SW 1271 (cell line): ENCODE measurements at regions not wholly inside any gene's neighbourhood (a gene's known extent, or its start where the extent isn't known, plus 50 kb on each side); places are given as distances from the start of the nearest gene placed in this dataset.
"Not testable (repeated sequence)": the region's sequence is repeated elsewhere in the genome, so short reads cannot be mapped to it uniquely, and the experiment has no call there.

ENCODE experiments used
- DNase-seq, 2 experiments: peaks; one replicate each; lab custom pipeline; 2025; lab: John Stamatoyannopoulos, UW

DNA sequence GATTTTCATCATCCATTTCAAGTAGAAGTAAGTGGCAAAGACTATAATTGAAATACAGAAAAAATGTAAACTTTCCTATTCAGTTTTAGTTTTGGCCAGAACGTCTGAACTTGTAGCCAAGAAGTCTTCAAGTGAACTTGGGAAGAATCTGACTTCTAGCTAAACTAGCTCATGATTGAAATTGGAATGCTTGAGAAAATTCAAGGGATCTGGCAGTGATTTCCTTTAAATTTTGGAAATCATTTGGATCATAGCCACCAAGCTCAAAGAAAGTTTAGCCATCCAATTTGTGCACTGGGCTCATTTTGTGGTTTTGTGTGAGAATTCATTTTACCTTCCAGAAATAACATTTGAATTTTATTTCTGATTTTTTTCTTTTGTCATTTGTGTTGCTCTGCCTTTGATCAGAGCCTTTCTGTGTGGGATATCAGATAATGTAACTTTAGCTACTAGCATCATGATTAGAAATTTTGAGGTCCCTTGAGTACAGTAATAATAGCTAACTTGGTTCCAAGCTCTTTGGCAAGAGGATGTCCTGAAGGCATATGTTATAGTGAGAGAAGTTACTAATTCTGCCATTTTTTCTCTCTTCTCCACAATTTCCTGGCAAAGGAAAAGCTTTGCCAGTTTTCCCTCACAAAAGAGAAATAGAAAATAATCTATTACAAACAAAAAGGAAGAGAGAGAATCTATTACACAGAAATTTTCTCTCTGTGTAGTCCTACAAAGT, 2123.7 kb upstream of the RAG2 start:
- no peak for DNase-seq

DNA sequence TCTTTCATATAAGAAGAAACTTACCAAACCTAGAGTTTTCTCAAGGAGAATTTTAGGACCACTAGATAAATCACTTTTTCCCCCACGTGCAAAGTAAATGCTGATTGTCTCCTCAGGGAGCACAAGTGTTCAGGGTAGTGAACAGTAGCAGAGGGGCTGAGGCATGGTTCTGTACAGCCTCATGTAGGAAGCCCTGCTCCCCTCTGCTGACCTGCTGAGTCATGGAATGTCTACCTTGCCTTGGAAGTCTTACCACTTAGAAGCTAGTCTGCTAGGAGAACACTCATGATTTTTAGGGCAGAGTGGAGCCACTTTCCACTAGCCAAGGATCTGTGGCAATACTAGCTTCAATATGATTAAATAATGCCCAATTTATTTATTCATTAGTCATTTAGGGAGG, 2120.6 kb upstream of the RAG2 start:
- no peak for DNase-seq

DNA sequence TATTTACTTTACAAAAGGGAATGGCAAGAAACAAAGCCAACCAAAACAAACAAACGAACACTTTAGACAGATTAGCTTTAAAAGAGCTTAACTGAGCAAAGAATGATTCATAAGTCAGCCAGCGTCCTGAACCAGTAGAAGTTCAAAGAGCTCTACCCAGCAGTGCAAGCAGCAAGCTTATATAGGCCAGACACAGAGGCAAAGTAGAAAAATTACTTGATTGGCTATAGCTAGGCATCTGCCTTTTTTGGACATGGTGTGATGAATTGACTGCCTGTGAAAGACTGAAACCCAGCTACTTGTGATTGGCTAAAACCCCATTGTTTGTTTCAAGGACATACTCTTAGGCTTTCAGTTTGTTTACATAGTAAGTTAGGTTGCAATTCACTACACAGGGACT, 2120.0 kb upstream of the RAG2 start:
- DNase-seq, result no peak

DNA sequence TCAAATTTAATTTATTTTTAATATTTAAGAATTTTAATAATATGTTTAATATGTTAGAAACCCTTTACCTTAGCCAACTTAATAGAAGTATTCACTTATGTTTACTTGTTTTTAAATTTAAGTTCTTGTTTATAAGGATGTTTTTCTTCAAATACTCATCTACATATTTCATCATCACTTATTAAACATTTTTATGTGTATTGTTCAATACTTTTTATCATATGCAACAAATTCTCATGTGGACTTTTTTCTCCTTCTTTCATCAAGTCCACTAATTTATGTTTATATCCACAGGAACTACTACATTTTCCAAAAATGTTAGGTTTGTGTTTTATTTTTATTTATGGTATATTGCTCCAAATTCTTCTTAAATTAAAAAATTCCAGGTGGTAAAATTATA, 2113.1 kb upstream of the RAG2 start:
- DNase-seq, result no peak

DNA sequence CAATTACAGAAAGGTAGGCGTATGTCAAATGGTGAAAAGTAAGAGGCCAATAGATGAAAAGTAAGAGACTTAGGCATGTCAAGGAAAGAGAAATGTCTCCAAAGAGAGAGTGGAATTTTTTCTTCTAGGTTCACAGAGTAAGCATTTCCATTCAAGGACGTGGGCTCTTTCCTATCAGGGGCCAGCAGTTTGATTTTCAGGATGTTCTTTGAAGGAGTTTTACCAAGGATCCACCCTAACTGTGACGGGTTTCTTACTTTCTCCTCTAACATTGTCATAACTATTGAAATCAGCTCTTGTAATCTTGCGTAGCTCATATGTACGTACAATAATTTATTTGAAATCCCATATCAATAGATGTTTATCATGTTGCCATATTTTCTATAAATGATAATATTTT, 2112.2 kb upstream of the RAG2 start:
- no peak for DNase-seq

DNA sequence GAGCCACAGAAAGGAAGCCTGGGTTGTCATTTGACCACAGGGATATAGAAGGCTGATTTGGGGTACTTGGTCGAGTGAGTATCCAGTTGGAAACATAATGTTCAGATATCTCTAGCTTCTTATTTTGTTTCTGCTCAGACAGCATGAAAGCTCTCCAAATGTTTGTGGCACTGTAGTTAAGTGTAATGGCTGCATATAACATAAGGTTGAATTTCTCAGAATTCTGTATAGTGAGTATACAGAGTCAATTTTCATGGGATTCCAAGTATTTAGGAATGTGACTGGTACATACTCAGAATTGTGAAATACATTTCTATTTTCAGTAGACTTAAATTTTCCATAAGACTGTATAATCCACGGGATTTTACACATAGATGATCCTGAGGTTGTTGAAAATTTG, 2102.1 kb upstream of the RAG2 start:
- DNase-seq, result no peak

DNA sequence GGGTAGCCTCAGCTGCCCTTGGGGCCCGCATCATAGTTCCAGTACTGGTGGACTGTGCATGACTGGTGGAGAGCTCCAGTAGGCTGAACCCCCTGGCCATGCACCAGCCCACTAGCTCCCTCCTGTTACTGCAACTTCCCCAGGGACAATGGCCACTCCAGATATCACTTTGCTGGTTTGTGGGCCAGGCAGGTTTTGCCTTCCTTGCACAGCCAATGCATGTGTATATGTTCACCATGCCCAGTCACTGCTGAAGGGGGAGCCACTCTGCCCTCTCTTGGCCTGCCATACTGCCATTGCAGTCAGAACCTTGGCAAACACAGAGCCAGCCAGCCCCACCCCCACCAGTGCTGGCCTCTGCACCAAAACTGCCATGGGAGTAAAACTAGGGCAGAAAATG, 2095.3 kb upstream of the RAG2 start:
- no peak for DNase-seq

DNA sequence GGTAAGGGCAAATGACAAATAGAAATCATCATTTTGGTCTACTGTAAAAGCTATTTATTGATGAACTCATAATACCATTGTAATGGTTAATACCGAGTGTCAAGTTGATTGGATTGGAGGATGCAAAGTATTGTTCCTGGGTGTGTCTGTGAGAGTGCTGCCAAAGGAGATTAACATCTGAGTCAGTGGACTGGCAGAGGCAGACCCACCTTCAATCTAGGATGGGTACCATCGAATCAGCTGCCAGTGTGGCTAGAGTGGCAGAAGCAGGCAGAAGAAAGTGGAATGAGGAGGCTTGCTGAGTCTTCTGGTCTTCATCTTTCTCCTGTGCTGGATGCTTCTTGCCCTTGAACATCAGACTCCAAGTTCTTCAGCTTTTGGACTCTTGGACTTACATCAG, 2092.2 kb upstream of the RAG2 start:
- DNase-seq, result not testable (repeated sequence)

DNA sequence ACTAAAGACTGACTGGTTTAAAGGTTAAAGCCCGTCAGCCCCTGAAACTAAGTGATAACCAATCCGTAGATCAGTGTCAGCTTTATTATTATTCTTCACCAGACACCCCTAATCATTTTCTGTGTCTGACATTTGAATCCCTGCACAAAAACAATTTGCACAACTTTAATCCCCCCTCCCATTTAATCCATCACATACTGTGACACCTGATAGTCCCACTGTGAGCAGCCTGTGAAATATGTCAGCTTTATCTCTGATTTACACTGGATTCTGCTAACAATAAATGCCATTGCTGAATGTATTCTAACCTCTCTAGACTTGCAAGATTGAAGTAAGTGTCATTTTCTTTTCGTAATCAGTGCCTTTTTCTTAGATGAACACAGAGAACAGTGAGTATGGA, 2089.0 kb upstream of the RAG2 start:
- DNase-seq, result no peak

DNA sequence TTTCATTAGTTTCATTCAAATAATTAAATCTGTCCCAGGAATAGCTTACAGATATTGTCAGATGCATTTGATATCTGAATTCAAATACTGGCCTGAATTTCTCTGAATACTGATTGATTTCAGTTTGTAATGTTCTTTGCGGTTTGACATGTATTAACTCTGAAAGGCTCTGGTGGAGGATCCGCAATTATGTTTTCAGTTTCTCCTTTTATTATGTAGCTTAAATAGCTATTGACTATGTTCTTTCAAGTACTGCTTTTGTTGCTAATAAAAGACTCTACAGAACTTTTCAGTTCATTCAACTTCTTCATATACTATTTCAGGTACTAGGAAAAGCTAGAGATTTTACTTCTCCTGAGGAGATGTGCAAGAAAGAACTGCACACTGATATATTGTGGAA, 2085.4 kb upstream of the RAG2 start:
- no peak for DNase-seq

DNA sequence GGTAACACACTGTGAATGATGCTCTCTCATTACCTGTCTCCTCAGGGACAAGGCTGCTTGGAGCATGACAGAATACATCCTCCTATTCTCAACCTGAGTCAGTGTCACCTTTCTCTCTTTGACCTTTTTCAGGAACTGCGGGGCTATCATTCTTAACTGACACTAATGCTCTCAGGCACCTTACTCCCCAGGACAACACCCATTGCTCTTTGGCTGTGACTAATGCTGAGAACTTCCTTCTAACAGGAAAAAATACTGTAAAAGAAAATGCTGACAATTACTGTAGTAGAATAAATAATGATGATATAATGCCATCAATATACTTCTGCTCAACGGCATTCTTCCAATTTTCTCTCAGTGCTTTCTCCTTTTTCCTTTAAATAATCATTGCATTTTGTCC, 2082.7 kb upstream of the RAG2 start:
- no peak for DNase-seq

DNA sequence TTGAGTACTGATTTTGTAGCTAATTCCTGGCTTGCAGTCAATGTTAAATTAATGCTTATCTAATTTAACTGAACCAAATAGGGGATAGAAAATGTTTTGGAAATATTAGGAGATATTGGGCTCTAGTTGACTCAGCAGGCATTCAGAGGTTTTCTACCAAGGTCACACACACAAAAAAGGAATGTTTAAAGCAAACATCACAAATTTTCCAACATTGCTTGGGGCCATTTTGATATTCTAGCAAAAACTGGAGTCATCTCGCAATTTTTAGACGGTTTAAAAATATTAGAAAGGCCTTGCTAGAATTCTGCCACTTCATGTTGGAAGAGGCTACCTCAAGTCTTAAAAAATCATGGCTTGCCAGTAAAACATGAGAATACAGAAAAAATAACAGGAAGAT, 2082.1 kb upstream of the RAG2 start:
- DNase-seq, result no peak

DNA sequence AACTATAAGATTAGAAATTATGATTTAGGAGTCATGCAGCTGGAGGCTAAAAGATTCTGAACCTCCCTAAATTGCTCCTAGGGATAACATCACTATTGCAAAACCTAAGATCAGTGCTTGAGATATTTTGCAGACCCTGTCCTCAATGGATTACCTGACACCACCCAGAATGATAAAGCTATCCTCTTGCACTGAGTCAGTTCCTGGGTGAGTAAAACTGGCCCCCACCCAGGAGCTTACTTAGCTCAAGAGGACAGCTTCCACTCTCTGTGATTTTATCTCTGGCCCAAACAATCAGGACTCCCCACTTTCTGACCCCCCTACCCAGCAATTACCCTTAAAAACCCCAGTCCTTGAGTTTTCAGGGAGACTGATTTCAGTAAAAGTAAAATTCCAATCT, 2074.4 kb upstream of the RAG2 start:
- DNase-seq, result no peak

DNA sequence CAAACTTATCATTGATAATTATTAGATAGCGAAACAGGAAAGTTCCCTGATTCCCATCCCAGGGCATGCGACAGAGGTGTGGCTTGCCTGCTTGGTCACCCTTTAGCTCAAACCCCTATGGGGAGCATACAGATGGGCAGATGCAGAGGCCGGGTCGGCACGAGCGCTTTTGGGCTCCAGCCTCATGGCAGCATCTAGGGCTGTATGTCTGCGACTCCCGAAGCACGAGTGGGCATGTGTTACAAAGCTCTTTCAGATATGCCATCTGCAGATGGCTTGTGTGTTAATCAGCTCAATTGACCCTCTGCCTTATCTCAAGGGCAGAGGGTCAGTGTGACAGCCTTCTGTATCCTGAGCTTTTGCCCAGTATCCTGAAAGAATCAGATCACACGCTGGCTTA, 2069.3 kb upstream of the RAG2 start:
- DNase-seq, result no peak

DNA sequence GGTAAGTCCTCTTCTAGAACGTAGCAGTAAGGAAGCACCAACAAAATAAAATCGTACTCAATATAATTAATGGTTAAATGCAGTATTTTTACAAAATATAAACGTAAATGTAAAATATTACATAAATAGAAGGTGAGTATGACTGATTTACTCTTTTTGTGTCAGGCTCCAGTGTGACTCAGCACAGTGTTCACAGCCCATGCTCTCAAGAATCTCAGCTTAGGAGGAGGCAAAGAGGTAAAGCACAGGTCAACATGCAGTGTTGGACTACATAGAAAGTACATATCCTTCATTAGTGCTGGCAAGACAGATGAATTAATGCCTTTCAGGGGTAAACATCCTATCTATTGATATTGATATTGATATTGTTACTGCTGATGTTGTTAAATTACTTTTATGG, 2050.6 kb upstream of the RAG2 start:
- no peak for DNase-seq

DNA sequence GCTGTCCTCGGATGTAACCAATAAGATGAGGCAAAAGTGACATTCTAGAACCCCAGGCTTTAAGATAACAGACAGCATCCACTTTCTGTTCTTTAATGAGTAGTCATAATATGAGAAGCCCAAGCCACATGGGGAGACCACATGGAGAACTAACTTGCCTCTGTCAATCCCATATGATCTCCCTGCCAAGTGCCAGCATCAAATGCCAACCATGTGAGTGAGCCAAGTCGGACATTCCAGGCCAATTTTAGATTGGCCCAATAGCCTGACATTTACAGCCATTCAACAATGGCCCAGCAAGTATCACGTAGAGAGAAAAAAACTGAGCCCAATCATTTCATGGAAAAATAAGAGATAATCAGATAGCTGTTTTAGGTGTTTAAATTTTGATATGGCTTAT, 2048.3 kb upstream of the RAG2 start:
- no peak for DNase-seq

DNA sequence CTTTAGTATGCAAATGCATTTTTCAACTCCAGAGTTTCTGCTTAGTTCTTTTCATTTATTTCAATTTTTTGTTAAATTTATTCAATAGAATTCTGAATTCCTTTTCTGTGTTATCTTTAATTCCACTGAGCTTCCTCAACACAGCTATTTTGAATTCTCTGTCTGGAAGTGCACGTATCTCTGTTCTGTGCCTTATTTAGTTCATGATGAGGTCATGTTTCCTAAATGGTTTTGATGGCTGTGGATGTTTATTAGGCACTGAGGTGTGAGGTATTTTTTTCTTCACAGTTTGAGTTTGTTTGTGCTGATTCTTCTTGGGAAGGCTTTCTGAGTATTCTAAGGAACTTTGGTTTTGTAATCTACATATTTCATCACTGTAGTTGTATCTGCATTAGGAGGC, 2042.8 kb upstream of the RAG2 start:
- DNase-seq, result no peak

DNA sequence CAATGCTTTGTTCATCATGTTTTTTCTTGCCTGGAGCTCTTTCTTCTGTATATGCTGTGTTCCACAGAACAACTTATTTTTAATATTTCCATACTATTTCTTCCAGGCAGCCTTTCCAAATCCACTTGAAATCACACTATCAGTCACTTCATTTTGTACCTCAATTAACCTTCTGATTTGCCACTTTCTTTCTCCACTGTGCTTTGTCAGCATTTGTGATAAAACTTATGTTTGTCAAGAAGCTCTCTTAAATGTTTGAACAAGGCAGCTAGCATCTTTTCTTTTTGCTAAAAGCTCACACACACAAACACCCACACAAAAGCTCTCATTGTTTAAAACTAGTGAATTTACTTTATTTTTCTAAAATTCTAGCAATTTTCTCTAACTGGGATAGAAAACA, 2014.7 kb upstream of the RAG2 start:
- no peak for DNase-seq

DNA sequence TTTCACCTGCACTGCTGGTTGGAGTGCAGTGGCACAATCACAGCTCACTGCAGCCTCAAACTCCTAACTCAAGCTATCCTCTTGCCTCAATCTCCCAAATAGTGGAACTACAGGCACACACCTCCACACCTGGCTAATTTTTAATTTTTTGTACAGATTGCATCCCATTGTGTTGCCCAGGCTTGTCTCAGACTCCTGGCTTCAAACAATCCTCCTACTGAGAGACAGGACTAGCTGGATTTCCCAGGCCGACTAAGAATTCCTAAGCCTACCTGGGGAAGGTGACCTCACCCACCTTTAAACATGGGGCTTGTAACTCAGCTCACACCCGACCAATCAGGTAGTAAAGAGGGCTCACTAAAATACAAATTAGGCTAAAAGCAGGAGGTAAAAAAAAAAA, 2003.3 kb upstream of the RAG2 start:
- DNase-seq, result not testable (repeated sequence)

DNA sequence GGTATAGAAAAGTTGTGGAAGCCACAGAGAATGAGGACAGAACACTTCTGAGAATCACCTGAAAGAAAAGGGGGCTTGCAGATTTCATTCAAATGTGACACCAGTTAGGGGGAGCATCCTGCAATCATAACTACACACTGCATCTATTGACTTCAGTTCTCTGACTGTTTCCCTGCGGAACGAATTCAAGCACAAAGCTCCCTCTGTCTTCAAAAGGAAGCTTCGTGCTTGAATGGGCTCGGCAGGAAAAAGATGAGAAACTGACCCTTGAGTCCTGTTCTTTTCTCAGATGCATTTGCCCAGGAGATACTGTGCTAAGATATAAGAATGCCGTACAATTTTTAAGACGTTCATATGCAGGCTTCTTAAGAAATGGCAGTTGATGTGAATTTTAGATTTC, 2000.4 kb upstream of the RAG2 start:
- no peak for DNase-seq

DNA sequence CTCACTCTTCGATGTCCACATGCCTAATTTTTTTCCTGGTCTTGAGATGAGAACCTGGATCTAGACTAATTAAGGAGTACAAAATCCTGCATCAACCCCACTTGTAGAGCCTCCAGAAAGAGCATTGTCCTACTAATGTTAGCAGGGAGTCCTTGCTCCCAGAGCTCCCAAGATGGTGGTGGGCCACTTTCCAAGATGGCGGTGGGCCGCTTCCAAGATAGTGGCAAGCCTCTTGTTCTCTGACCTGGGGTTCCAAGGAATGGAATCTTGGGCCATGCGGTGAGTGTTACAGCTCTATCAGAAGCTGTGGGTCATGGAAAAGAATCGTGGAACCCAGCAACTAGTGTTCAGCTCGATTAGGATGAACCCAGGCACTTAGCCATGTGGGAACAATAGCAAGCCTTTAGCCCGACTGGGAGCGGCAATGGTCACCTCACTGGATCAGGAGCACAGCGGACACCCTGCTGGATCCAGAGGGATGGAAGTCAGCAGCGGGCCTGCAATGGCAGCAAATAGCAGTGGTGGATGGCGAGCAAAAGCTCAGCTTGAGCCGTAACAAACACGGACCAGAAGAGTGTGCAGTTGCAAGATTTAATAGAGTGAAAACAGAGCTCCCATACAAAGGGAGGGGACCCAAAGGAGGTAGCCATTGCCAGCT, 1997.5 kb upstream of the RAG2 start:
- DNase-seq, result not testable (repeated sequence)

DNA sequence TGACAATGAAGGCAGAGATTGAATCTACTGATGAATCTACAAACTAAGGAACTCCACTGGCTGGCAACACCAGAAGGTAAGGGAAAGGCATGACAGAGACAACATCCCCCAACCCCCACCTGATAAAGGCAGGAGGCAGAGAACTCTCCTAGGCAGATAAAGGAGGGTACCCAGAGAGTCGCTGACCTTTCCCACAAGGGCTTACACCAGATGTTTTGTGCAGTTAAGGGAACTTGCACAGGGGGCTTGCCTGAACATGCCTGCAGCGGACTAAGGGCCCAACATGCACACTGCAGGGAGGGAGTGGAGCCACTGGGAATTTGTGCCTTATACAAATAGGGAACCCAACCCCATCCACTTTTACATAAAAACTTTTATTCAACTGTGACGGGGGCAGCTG, 1996.9 kb upstream of the RAG2 start:
- no peak for DNase-seq

DNA sequence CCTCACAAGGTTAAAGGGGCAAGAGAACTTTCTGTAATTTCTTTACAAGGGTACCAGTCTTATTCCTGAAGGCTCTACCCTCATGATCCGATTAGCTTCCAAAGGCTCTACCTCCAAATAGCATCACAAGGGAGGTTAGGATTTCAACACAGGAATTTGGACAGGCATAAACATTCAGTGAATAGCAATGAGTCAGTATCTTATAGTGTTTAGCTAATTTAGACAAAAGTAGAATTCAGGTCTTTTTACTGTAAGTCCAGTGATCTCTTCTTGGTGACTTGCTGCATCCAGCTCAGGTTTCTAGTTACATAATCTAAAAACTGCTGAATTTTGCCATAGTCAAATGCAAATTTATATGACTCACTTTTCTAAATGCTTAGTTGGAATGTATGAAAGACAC, 1995.6 kb upstream of the RAG2 start:
- DNase-seq, result no peak

DNA sequence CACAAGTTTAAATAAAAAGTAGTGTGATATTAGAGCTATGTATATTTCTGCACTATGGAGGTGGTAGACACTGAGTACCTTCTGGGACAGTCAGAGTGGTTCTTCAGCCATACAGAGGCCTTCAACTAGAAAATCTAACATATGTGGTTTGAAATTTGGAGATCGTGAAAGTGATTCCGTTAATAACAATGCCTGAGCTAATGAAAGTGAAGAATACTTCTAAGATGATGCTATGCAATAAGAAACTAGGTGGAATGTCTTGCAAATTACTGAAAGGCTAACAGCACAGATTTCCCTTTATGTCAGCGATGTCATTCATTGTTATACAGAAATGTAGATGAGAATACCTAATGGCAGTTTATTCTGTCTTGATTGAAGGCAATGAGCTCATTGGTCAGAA, 1984.7 kb upstream of the RAG2 start:
- DNase-seq, result no peak
